ENCODE measurements at regions not wholly inside any gene's neighbourhood (a gene's known extent, or its start where the extent isn't known, plus 50 kb on each side); places are given as distances from the start of the nearest gene placed in this dataset.

GRCh38 chr3:181461381-181461780 is 250.3 kb upstream of the SOX2 start:
- DNase-seq (ENCODE audit: low read depth, low spot score), result no peak

GRCh38 chr3:181459516-181459915 is 252.2 kb upstream of the SOX2 start:
- no peak for DNase-seq (ENCODE audit: low read depth, low spot score)
- no peak overlapping the region for H3K4me3 ChIP-seq (ENCODE audit: low read length)

More at GRCh38 chr3:181461381-181461780, 250.3 kb upstream of the SOX2 start:
- no peak overlapping the region for H3K4me3 ChIP-seq (ENCODE audit: low read length)

- no peak for DNase-seq (ENCODE audit: low read depth, low spot score)
- no peak overlapping the region for H3K4me3 ChIP-seq (ENCODE audit: low read length)
Observed at GRCh38 chr3:181458857-181459256, 252.9 kb upstream of the SOX2 start.

DNA sequence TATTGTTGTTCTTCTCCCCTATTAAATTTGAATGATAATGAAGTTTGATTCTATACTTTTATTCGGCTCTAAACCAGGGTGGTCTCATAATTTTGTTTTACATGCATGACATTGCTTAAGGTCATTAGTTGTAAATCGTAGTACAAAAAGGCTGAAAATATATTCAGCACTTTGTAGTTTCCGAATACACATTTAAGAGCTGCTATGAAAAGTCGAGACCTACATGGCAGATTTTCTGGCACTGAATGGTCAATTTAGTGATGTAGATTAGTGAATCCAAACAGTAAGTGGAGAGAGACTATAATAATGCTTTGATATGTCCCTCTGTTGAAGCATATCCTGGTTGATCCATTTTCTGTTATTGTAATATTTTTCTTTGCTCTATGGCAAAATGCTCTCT is 254.0 kb upstream of the SOX2 start:
- DNase-seq (ENCODE audit: low read depth, low spot score), result no peak

GRCh38 chr3:181457190-181457589 is 254.5 kb upstream of the SOX2 start:
- no peak overlapping the region for H3K4me3 ChIP-seq (ENCODE audit: low read length)
- no peak for DNase-seq (ENCODE audit: low read depth, low spot score)

More for the DNA sequence above, 254.0 kb upstream of the SOX2 start:
- H3K4me3 ChIP-seq (ENCODE audit: low read length), result no peak overlapping the region

GRCh38 chr3:181455276-181455675 is 256.4 kb upstream of the SOX2 start:
- no peak overlapping the region for H3K4me3 ChIP-seq (ENCODE audit: low read length)
- no peak for DNase-seq (ENCODE audit: low read depth, low spot score)

DNA sequence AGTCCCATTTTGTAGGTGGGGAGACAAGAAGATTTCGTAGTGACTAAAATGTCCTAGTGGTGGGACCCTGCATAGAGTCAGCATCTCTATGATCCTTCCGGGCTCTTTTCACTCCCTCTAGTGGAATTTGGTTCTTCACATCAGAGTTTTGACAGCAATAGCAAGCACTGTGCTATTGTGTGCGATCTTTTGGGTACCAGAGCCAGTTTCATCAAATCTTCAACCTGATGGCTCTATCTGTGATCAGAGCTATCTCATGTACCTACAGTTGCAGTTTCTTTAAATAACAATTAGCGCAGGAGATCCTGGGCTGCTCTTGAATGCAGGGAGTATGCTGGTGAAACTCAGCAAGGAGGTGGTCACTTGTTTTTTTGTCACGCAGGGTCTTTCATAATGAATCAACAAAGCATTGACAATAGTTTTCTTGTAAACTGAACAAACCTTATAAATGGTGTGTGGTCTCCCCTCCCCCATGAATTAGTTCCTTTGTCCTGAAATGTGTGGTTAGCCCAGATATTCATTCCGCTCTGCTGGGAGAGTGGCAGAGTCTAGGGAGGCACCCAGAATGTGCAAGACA is 257.2 kb upstream of the SOX2 start:
- DNase-seq (ENCODE audit: low read depth, low spot score), result no peak
- H3K4me3 ChIP-seq (ENCODE audit: low read length), result no peak overlapping the region

DNA sequence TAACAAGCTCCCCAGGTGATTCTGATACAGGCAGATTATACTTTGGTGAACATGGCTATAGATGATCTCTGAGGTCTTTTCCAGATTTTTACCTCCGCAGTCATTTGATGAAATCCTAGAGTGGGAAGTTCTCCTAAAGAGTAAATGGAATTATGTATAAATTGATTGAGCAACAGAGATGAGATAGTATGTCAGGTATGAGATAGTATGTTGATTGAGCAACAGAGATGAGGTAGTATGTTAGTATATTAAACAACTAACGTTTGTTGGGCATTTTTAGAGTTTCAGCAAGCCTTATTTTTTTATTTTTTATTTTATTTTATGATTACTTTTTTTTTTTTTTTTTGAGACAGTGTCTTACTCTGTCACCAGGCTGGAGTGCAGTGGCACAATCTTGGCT is 265.0 kb upstream of the SOX2 start:
- no peak for DNase-seq (ENCODE audit: low read depth, low spot score)

DNA sequence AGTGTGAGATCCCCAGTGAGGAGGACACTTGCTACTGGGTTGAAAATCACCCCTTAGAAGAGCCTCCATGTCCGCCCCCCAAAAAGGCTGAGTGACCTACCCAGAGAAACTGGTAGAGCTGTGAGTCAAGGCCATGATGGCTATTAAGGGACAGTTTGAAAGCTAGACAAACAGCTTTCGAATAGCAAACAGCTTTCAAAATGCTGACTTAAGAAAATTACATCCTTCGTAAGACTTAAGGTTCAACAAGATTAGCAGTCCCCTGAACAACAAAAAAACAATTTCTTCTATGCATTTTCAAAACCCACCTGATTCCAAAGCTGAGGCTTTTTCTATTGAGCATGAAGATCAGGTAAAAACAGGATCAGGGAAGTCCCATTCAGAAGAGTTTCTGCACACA is 269.7 kb upstream of the SOX2 start:
- H3K4me3 ChIP-seq (ENCODE audit: low read length), result no peak overlapping the region
- no peak for DNase-seq (ENCODE audit: low read depth, low spot score)

More for the DNA sequence above, 265.0 kb upstream of the SOX2 start:
- no peak overlapping the region for H3K4me3 ChIP-seq (ENCODE audit: low read length)

GRCh38 chr3:181432992-181433391 is 278.7 kb upstream of the SOX2 start:
- no peak for DNase-seq (ENCODE audit: low read depth, low spot score)
- H3K4me3 ChIP-seq (ENCODE audit: low read length), result no peak overlapping the region

DNA sequence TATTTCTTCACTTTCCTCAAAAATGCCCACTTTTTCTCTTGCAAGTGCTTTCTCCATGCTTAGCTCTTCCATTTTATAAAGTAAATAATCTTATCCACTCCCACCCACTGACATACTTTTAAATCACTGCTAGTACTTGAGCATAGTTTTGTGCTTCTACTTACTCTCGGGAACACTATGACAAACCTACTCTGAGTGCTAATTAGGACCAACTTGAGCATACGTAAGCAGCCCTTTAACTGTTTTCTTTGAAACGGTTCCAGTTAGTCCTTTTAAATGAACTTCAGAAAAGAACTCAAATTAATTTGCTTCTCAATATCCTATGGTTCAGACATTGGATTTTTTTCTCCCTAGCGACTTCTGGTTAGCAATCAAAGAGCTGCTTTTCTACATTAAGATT is 280.0 kb upstream of the SOX2 start:
- H3K4me3 ChIP-seq (ENCODE audit: low read length), result no peak overlapping the region
- no peak for DNase-seq (ENCODE audit: low read depth, low spot score)

- no peak for DNase-seq (ENCODE audit: low read depth, low spot score)
- H3K4me3 ChIP-seq (ENCODE audit: low read length), result no peak overlapping the region
Observed at GRCh38 chr3:181425074-181425473, 286.7 kb upstream of the SOX2 start.

DNA sequence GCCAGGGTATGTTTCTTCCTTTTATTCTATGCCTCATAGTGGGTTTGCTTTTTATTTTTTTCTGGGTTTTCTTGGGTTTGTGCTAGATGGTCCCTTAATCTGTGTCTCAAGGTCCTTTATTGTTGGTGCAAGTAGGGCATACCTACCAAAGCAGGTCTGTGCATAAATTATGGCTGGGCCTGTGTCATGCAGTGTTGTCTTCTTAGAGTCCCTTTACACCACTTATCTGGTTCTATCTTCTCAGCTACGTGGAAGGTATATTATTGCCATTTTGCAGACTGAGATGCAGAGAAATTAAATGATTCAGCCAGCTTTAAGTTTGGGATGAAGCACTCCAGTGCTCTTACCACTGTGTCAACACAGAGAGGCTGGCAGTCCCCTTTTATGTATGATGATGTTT is 293.5 kb upstream of the SOX2 start:
- no peak overlapping the region for H3K4me3 ChIP-seq (ENCODE audit: low read length)
- DNase-seq (ENCODE audit: low read depth, low spot score), result no peak

DNA sequence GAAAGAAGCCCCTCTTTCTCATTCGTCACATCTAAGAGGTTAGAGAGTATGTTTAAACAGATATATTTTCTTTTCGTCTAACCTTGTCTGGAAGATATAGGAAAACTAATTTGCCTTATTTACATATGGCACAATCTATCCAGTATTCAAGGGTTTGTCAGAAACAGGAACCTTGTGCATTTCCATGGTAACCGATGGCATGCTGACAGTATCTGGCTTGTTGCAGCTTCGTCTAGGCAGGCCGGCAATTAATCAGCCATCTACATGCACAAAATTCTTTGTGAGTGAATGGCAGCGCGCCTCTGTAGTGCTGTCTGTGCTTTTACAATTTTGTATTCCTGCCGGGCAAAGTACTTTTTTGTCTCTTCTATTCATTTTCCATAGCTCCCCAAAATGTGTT is 294.0 kb upstream of the SOX2 start:
- H3K4me3 ChIP-seq (ENCODE audit: low read length), result no peak overlapping the region
- DNase-seq (ENCODE audit: low read depth, low spot score), result no peak

- DNase-seq (ENCODE audit: low read depth, low spot score), result no peak
- no peak overlapping the region for H3K4me3 ChIP-seq (ENCODE audit: low read length)
Observed at GRCh38 chr3:181410870-181411269, 300.9 kb upstream of the SOX2 start.

GRCh38 chr3:181403876-181404660 is 307.7 kb upstream of the SOX2 start:
- DNase-seq (ENCODE audit: low read depth, low spot score), result no peak
- no peak overlapping the region for H3K4me3 ChIP-seq (ENCODE audit: low read length)

- no peak for DNase-seq (ENCODE audit: low read depth, low spot score)
- no peak overlapping the region for H3K4me3 ChIP-seq (ENCODE audit: low read length)
Observed at GRCh38 chr3:181402347-181402746, 309.4 kb upstream of the SOX2 start.

GRCh38 chr3:181384970-181385369 is 326.8 kb upstream of the SOX2 start:
- DNase-seq (ENCODE audit: low read depth, low spot score), result no peak
- no peak overlapping the region for H3K4me3 ChIP-seq (ENCODE audit: low read length)

- no peak for DNase-seq (ENCODE audit: low read depth, low spot score)
Observed at GRCh38 chr3:181383760-181384159, 328.0 kb upstream of the SOX2 start.

GRCh38 chr3:181383201-181383600 is 328.5 kb upstream of the SOX2 start:
- H3K4me3 ChIP-seq (ENCODE audit: low read length), result no peak overlapping the region
- DNase-seq (ENCODE audit: low read depth, low spot score), result no peak

More at GRCh38 chr3:181383760-181384159, 328.0 kb upstream of the SOX2 start:
- no peak overlapping the region for H3K4me3 ChIP-seq (ENCODE audit: low read length)

DNA sequence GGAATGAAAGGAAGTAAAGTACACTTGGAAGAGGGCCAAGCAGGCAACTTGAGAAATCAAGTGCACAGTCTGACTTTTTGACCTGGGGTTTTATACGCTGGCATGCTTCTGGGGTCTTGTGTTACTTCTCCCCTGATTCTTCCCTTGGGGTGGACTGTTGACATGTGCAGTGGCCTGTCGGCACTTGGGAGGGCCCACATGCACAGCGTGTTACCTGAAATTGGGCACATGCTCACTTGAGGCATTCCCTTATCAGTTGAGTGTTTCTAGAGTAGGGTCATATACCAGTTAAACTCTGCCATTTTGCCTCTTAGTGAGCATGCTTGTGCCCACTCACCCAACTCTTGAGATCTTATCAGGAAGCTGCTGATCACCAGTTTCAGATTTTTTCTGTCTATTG is 329.1 kb upstream of the SOX2 start:
- DNase-seq (ENCODE audit: low read depth, low spot score), result no peak
- no peak overlapping the region for H3K4me3 ChIP-seq (ENCODE audit: low read length)
